Vagina (tissue), 2 donors: ENCODE measurements at regions not wholly inside any gene's neighbourhood (a gene's known extent, or its start where the extent isn't known, plus 50 kb on each side); places are given as distances from the start of the nearest gene placed in this dataset.
A peak's percentile ranks its signal among the peaks of the same experiment; 100 is the strongest.
"Not testable (repeated sequence)": the region's sequence is repeated elsewhere in the genome, so short reads cannot be mapped to it uniquely, and the experiment has no call there.

Experiments used
- DNase-seq, 2 donors: peaks; one replicate each; pipeline ENCODE4 v3.0.0-alpha.2; 2017; ENCODE audit errors: extremely low spot score in 2 of 2
- H3K27ac ChIP-seq: fragments of 200-600 bp; sonication (generic); one replicate; pipeline ENCODE4 v1.5.1; 2019
- H3K27me3 ChIP-seq: fragments of 200-600 bp; sonication (generic); one replicate; pipeline ENCODE4 v1.5.1; 2019
- H3K36me3 ChIP-seq, 2 donors: fragments of 200-600 bp; sonication (generic); one replicate each; pipeline ENCODE4 v1.5.1; 2017 to 2019
- H3K4me1 ChIP-seq: fragments of 200-600 bp; sonication (generic); one replicate; pipeline ENCODE4 v1.5.1; 2019
- H3K4me3 ChIP-seq, 2 donors: fragments of 200-600 bp; sonication (generic); 1 replicate in 1 of 2; 2 replicates in 1 of 2; pipeline ENCODE4 v1.5.1; 2016 to 2019
- H3K9me3 ChIP-seq: fragments of 200-600 bp; sonication (generic); one replicate; pipeline ENCODE4 v1.5.1; 2019
- POLR2A ChIP-seq, 2 donors: fragments of 450-650 bp; IDR thresholded peaks; one replicate each; pipeline ENCODE4 v1.6.1; 2017; ENCODE audit warnings: antibody characterized with exemption in 2 of 2, mild to moderate bottlenecking in 2 of 2, moderate library complexity in 2 of 2
- POLR2AphosphoS5 ChIP-seq, 2 donors: sonication (generic); formaldehyde crosslinking; IDR thresholded peaks; one replicate each; pipeline ENCODE4 v1.9.0; 2017; ENCODE audit warnings: antibody characterized with exemption in 2 of 2, mild to moderate bottlenecking in 2 of 2, low read depth in 1 of 2; ENCODE audit not compliant: insufficient read depth in 1 of 2
- intact Hi-C: fragments of 100-400 bp; cut with DNase I; formaldehyde crosslinking; loops from one replicate; pipeline ENCODE4 v1.15.1; 2023
- TF ChIP-seq, protein P1 (sequence below), 3 experiments: fragments of 450-650 bp in 2 of 3; fragments of 200-600 bp in 1 of 3; sonication (generic) in 1 of 3; IDR thresholded peaks; one replicate each; pipeline ENCODE4 v1.5.1; 2017 to 2019; ENCODE audit warnings: antibody characterized with exemption in 3 of 3, mild to moderate bottlenecking in 2 of 3, moderate library complexity in 2 of 3

DNA sequence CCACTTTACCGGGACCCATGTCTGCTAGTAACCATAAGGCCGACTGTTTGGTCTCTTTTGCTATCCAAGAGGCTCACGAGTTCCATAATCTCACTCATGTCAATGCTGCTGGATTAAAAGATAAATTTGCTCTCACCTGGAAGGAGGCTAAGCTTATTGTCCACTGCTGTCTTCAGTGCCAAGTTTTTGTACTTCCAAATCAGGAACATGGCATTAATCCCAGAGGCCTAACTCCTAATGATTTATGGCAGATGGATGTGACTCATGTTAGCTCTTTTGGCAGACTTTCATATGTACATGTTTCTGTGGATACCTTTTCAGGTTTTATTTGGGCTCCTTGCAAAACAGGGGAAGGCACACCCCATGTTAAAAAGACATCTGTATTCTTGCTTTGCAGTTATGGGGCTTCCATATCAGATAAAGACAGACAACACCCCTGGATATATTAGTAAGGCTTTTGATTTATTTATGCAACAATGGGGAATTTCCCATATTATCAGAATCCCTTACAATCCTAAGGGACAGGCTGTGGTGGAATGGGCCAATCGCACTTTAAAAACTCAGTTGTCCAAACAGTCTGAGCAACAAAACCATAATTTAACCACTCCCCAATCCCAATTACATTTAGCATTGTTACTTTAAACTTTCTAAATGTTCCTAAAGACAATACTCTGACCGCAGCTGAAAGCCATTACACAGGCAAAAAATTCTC lies 162.7 kb downstream of the IER5 start:
- no peak overlapping the region for H3K27ac ChIP-seq
- TF ChIP-seq POLR2AphosphoS5 (IDR thresholded peaks at IDR 0.05; ENCODE audit: insufficient read depth in 1 of 2, low read depth in 1 of 2) (peak in 1 of 2 donors; percentile 42), POLR2A (IDR thresholded peaks at IDR 0.05) (no peak)
- H3K4me1 ChIP-seq, result peaks cover 8% of the 10 kb centered on the region
- H3K4me3 ChIP-seq, result no peak overlapping the region
- no peaks in the 10 kb centered on the region for H3K9me3 ChIP-seq
- no peaks in the 10 kb centered on the region for H3K36me3 ChIP-seq
- no peaks in the 10 kb centered on the region for H3K27me3 ChIP-seq
- intact Hi-C loops, result no loop called here
- no peak for DNase-seq

DNA sequence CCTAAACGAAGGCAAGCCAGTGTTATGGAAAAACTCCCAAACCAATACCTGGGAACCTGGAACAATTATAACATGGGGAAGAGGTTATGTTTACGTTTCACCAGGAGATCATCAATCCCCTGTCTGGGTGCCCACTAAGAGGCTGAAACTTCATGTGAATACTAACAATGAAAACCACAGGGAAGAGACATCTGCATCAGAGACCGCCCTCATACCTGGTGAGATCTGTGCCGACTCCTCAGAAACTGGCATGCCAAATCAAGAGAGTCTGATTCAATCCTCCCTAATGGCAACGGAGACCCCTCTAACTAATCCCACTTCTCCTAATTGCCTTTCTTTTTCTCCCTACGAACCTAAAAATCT lies 163.2 kb downstream of the IER5 start:
- Histone ChIP-seq H3K36me3 (no peaks in the 10 kb centered on the region), H3K27me3 (no peaks in the 10 kb centered on the region), H3K4me3 (no peak overlapping the region), H3K4me1 (peaks cover 8% of the 10 kb centered on the region), H3K27ac (no peak overlapping the region), H3K9me3 (no peaks in the 10 kb centered on the region)
- intact Hi-C loops, result no loop called here
- DNase-seq, result no peak
- TF ChIP-seq POLR2A (IDR thresholded peaks at IDR 0.05), result no peak
- TF ChIP-seq, protein P1, sequence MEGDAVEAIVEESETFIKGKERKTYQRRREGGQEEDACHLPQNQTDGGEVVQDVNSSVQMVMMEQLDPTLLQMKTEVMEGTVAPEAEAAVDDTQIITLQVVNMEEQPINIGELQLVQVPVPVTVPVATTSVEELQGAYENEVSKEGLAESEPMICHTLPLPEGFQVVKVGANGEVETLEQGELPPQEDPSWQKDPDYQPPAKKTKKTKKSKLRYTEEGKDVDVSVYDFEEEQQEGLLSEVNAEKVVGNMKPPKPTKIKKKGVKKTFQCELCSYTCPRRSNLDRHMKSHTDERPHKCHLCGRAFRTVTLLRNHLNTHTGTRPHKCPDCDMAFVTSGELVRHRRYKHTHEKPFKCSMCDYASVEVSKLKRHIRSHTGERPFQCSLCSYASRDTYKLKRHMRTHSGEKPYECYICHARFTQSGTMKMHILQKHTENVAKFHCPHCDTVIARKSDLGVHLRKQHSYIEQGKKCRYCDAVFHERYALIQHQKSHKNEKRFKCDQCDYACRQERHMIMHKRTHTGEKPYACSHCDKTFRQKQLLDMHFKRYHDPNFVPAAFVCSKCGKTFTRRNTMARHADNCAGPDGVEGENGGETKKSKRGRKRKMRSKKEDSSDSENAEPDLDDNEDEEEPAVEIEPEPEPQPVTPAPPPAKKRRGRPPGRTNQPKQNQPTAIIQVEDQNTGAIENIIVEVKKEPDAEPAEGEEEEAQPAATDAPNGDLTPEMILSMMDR (IDR thresholded peaks at IDR 0.05), result no peak
- TF ChIP-seq POLR2AphosphoS5 (IDR thresholded peaks at IDR 0.05; ENCODE audit: insufficient read depth in 1 of 2, low read depth in 1 of 2), result no peak

DNA sequence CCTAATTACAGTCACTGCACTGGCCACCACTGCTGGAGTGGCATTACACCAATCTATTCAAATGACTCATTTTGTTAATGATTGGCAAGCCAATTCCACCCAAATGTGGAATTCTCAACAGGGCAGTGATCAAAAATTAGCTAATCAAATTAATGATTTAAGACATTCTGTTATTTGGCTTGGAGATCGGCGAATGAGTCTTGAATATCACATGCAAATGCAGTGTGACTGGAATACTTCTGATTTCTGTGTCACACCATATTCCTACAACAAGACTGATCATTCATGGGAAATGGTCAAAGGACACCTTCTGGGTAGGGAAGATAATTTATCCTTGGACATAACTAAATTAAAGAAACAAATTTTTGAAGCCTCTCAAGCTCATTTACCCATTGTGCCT lies 165.1 kb downstream of the IER5 start:
- H3K27me3 ChIP-seq, H3K4me1 ChIP-seq, H3K9me3 ChIP-seq, DNase-seq, H3K36me3 ChIP-seq, H3K27ac ChIP-seq, H3K4me3 ChIP-seq, intact Hi-C loops: not testable (repeated sequence)

DNA sequence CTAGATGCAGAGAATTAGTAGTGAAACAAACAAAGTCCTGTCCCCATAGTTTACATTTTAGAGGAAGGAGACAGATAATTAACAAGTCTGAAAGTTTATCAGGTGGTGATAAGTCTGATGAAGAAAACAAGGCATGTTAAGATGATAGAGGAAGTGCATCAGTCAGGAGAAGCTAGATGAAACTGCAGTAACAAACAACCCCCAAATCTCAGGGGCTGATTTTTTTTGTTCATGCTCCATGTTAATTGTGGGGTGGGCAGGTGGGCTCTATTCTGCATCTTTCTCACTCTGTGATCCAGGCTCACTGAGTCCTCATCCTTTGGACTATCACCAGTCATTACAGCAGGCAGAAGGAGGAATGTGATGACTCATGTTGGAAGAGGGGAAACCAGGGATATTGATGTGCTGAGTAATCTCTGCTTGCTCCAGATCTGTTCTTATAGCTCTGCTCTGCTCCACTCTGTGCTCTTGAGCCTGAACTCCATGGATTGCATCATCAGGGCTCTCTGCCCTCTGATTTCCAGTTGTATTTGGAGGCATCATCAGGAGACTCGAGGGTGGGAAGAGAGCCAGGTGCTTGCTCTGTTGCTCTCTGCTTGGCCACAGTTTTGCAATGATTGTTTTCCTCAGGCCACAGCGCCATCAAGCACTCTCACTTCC lies 166.9 kb downstream of the IER5 start:
- H3K27me3 ChIP-seq, result no peaks in the 10 kb centered on the region
- no peak overlapping the region for H3K27ac ChIP-seq
- H3K4me3 ChIP-seq, result no peak overlapping the region
- no peaks in the 10 kb centered on the region for H3K36me3 ChIP-seq
- H3K9me3 ChIP-seq, result no peaks in the 10 kb centered on the region
- no peak for TF ChIP-seq POLR2AphosphoS5 (IDR thresholded peaks at IDR 0.05; ENCODE audit: insufficient read depth in 1 of 2, low read depth in 1 of 2)
- no peak for TF ChIP-seq POLR2A (IDR thresholded peaks at IDR 0.05)
- TF ChIP-seq, protein P1 (IDR thresholded peaks at IDR 0.05), result no peak
- peaks cover 7% of the 10 kb centered on the region for H3K4me1 ChIP-seq
- DNase-seq, result no peak
- intact Hi-C loops, result no loop called here

DNA sequence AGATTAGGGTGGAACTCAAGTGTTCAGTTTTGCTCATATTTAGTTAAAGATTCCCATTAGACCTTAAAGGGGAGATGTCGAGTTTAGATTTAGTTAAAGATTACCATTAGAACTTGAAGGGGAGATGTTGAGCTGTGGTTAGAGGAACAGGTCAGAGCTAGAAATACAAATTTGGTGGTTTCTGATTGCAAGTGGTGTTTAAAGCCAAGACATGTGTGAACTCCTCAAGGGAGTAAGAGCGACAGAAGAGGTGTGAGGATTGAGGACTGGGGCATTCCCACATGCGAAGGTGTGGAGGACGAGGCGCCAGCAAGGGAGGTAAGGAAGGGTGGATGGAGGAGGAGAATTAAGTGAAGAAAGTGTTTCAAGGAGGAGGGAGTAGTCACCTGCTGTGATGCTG lies 168.6 kb downstream of the IER5 start:
- TF ChIP-seq, protein P1 (IDR thresholded peaks at IDR 0.05), result no peak
- TF ChIP-seq POLR2A (IDR thresholded peaks at IDR 0.05) (no peak), POLR2AphosphoS5 (IDR thresholded peaks at IDR 0.05; ENCODE audit: insufficient read depth in 1 of 2, low read depth in 1 of 2) (no peak)
- no peak overlapping the region for H3K4me3 ChIP-seq
- no peaks in the 10 kb centered on the region for H3K9me3 ChIP-seq
- no peaks in the 10 kb centered on the region for H3K4me1 ChIP-seq
- H3K27ac ChIP-seq, result no peak overlapping the region
- H3K27me3 ChIP-seq, result no peaks in the 10 kb centered on the region
- no peak for DNase-seq
- intact Hi-C loops, result no loop called here
- no peaks in the 10 kb centered on the region for H3K36me3 ChIP-seq

DNA sequence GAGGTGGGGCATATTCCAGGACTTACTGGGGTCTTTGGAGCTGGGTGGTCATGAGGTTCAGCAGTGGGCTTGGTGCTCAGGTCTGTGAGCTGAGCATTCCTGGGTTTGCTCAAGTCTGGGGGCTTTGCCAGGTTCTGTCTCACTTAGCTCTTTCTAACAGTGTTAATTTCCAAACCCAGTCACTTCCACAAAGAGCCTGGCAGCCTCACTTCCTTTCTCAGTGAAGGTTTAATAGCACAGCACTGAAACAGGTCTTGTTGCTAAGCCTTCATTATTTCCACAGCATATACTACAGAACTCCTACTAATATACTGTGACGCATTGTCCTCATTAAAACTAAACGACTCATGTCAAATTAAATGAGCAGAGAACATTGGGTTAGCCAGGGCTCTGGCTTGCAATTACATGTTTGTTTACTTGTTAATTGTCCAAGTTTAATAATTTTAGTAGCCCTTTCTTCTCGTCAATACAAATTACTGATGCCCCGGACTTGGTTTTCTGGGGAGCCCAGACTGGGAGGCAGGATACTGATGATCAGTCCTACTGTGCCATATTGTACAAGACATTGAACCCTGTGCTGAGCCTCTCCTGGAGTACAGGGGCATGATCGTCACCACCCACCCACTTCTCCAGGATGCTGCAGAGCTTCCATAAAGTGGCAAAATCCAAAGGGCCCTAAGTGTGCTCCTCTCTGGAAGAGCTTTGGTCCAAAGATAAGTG lies 170.7 kb downstream of the IER5 start:
- Histone ChIP-seq H3K36me3 (no peaks in the 10 kb centered on the region), H3K27ac (no peak overlapping the region), H3K9me3 (no peaks in the 10 kb centered on the region), H3K4me3 (no peak overlapping the region), H3K27me3 (no peaks in the 10 kb centered on the region), H3K4me1 (no peaks in the 10 kb centered on the region)
- intact Hi-C loops, result no loop called here
- no peak for DNase-seq
- no peak for TF ChIP-seq POLR2A (IDR thresholded peaks at IDR 0.05)
- TF ChIP-seq POLR2AphosphoS5 (IDR thresholded peaks at IDR 0.05; ENCODE audit: insufficient read depth in 1 of 2, low read depth in 1 of 2), result no peak
- TF ChIP-seq, protein P1 (IDR thresholded peaks at IDR 0.05), result no peak
